Mucosa of rectum (tissue), 2 donors: ENCODE measurements at regions not wholly inside any gene's neighbourhood (a gene's known extent, or its start where the extent isn't known, plus 50 kb on each side); places are given as distances from the start of the nearest gene placed in this dataset.

Experiments used
- H3K27ac ChIP-seq, 2 donors: one replicate each; pipeline ENCODE4 v1.7.0; 2013; ENCODE audit warnings: inconsistent platforms in 2 of 2, low read depth in 2 of 2, low read length in 2 of 2
- H3K27me3 ChIP-seq, 2 donors: one replicate each; pipeline ENCODE4 v1.7.0; 2013; ENCODE audit warnings: low read length in 2 of 2; ENCODE audit not compliant: control insufficient read depth in 2 of 2, insufficient read depth in 2 of 2
- H3K36me3 ChIP-seq, 2 donors: one replicate each; pipeline ENCODE4 v1.7.0; 2013; ENCODE audit warnings: low read length in 2 of 2; ENCODE audit not compliant: control insufficient read depth in 2 of 2, insufficient read depth in 2 of 2
- H3K4me1 ChIP-seq, 2 donors: one replicate each; pipeline ENCODE4 v1.7.0; 2013; ENCODE audit warnings: low read length in 2 of 2, mild to moderate bottlenecking in 1 of 2; ENCODE audit not compliant: control insufficient read depth in 2 of 2, insufficient read depth in 2 of 2
- H3K4me3 ChIP-seq, 2 donors: one replicate each; pipeline ENCODE4 v1.7.0; 2013; ENCODE audit warnings: low read length in 2 of 2
- H3K9ac ChIP-seq, 2 donors: one replicate each; pipeline ENCODE4 v1.7.0; 2013; ENCODE audit warnings: low read length in 2 of 2, low read depth in 1 of 2, mild to moderate bottlenecking in 1 of 2
- H3K9me3 ChIP-seq, 2 donors: one replicate each; pipeline ENCODE4 v1.7.0; 2013; ENCODE audit warnings: low read length in 2 of 2; ENCODE audit not compliant: control insufficient read depth in 2 of 2
- donor health status: healthy.
- donor health status: Normal muscosa, but diverticular disease.

DNA sequence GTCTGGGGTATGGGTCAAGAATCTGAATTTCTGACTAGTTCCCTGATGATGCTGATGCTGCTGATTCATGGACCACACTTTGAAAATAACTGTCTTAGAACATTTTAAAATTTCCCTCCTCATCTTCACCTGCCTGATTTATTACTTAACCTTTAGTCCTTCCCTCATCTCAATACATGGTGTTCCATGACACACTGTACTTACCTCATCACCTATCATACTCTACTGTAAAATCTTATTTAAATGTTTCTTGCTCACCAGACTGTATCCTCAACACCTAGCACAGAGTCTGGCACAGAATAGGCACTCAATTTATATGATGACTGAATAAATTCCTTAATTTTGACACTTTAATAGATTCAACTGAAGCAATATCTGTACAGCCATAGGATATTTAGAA lies 95.7 kb downstream of the FAM161A start:
- no peaks in the 10 kb centered on the region for H3K9me3 ChIP-seq

DNA sequence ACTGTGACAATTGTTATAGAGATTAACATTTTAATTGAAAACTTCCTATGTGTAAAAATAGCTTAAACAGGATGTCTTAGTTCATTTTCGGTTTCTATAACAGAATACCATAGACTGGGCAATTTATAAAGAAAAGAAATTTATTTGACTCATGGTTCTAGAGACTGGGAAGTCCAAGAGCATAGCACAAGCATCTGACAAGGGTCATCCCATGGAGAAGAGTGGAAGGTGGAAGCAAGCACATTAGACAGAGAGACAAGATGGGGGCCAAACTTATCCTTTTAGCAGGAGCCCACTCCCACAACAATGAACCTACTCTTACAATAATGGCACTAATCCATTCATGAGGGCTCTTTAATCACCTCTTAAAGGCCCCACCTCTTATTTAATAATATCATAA lies 100.3 kb downstream of the FAM161A start:
- no peak overlapping the region for H3K9ac ChIP-seq
- H3K27ac ChIP-seq = no peak overlapping the region
- no peaks in the 10 kb centered on the region for H3K36me3 ChIP-seq

More for the DNA sequence above, 95.7 kb downstream of the FAM161A start:
- H3K36me3 ChIP-seq = no peaks in the 10 kb centered on the region
- H3K4me3 ChIP-seq = no peak overlapping the region
- peaks cover 0 to 3% of the 10 kb centered on the region in 2 donors for H3K4me1 ChIP-seq
- H3K27me3 ChIP-seq = no peaks in the 10 kb centered on the region
- no peak overlapping the region for H3K27ac ChIP-seq
- no peak overlapping the region for H3K9ac ChIP-seq

DNA sequence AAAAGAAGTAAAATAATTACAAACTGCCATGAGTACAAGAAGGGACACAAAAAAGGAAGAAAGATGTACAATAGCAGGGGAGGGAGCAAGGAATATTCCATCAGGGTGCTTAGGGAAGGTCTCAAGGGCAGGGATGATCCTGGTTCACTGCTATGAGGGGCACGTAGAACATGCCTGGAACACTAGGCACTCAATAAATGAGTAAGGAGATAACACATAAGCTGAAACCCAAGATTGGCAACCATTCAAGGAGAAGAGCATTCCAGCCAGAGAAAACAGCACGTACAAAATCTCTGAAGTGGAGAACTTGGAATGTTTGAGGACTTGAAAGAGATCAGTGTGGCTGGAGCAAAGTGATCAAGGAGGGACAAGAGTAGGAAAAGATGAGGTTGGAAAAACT lies 103.2 kb downstream of the FAM161A start:
- H3K9me3 ChIP-seq = no peaks in the 10 kb centered on the region
- H3K36me3 ChIP-seq = no peaks in the 10 kb centered on the region
- H3K4me1 ChIP-seq = no peaks in the 10 kb centered on the region
- H3K4me3 ChIP-seq = no peak overlapping the region
- H3K9ac ChIP-seq = no peak overlapping the region
- H3K27me3 ChIP-seq = no peaks in the 10 kb centered on the region
- H3K27ac ChIP-seq = no peak overlapping the region

More for the DNA sequence above, 100.3 kb downstream of the FAM161A start:
- H3K4me1 ChIP-seq = no peaks in the 10 kb centered on the region
- no peaks in the 10 kb centered on the region for H3K9me3 ChIP-seq
- H3K27me3 ChIP-seq = no peaks in the 10 kb centered on the region
- no peak overlapping the region for H3K4me3 ChIP-seq

DNA sequence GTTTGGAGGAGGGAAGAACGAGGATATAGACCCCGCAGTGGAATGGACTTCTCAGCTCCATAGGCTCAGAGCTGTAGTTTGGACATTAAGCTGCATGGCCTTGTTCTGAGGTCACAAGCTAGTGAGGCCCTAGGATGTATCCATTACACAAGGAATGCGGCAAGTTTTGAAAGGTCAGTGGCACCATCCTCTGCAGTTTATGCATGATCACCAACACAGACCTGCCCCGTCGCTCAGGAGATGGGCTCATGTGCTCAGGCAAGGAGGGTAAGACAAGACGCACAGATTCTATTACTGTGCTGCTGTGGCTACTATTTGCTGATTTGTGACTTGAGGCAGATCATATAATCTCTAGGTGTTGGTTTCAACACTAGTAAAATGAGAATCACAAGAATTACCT lies 110.9 kb downstream of the FAM161A start:
- H3K36me3 ChIP-seq = no peaks in the 10 kb centered on the region
- H3K27me3 ChIP-seq = no peaks in the 10 kb centered on the region
- H3K9ac ChIP-seq = no peak overlapping the region
- no peaks in the 10 kb centered on the region for H3K9me3 ChIP-seq
- no peak overlapping the region for H3K27ac ChIP-seq
- H3K4me3 ChIP-seq = no peak overlapping the region
- no peaks in the 10 kb centered on the region for H3K4me1 ChIP-seq

DNA sequence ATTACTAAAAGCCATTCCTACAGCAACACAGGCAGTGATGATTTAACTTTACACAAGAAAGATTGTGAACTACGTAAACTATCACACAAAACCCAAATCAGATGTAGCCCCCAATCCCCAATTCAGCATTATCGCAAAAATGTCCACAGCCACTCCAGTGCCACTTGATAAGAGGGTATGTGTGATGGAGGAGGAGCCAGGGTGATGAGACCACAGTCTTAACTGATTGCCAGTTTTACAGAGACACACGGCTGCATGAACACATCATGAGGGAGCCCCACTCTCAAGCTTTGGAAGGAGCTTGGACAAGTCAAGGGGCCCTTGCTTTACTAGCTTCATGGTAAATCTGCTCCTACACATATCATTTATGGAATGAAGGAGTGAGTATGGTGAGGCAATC lies 116.0 kb downstream of the FAM161A start:
- Histone ChIP-seq H3K36me3 (no peaks in the 10 kb centered on the region), H3K4me1 (no peaks in the 10 kb centered on the region), H3K9ac (no peak overlapping the region)

DNA sequence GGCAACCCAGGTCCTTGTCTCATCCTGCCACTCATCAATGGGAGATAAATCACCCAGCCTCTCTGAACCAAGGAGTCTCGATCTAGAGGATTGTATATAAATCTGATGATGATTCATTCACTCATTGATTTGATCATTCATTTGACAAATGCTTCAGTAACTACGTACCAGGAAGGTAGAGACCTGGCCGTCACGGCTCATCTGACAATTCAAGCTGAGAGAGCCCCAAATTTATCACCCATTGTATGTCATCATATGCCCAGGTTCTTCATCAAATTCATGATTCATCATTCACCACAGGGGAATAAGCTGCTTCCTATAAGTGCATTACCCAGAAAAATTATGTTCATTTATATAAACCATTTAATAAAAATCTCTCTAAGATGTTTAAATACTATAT lies 116.9 kb downstream of the FAM161A start:
- H3K4me1 ChIP-seq = no peaks in the 10 kb centered on the region
- H3K27ac ChIP-seq = no peak overlapping the region
- no peak overlapping the region for H3K4me3 ChIP-seq
- H3K9ac ChIP-seq = no peak overlapping the region
- no peaks in the 10 kb centered on the region for H3K36me3 ChIP-seq
- H3K27me3 ChIP-seq = no peaks in the 10 kb centered on the region
- H3K9me3 ChIP-seq = no peaks in the 10 kb centered on the region

More for the DNA sequence above, 116.0 kb downstream of the FAM161A start:
- no peak overlapping the region for H3K27ac ChIP-seq
- H3K4me3 ChIP-seq = no peak overlapping the region
- H3K9me3 ChIP-seq = no peaks in the 10 kb centered on the region
- H3K27me3 ChIP-seq = no peaks in the 10 kb centered on the region

DNA sequence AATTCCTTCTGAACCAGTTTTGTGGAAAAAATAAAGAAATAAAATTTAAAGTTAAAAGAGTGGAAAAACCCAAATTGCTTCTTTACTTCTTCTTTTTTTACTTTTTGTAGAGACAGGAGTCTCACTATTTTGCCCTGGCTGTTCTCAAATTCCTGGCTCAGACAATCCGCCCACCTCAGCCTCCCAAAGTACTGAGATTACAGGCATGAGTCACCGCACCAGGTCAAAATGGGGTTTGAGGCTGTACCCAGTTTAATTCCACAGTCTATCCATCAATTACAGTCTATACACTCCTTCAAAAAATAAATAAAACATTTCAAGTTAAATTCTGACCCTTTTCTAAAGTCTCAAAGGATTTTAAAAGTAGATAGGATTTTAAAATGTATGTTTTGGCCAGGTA lies 120.3 kb downstream of the FAM161A start:
- no peaks in the 10 kb centered on the region for H3K4me1 ChIP-seq
- no peak overlapping the region for H3K4me3 ChIP-seq
- H3K36me3 ChIP-seq = no peaks in the 10 kb centered on the region
- H3K27me3 ChIP-seq = no peaks in the 10 kb centered on the region
- H3K9ac ChIP-seq = no peak overlapping the region
- H3K9me3 ChIP-seq = no peaks in the 10 kb centered on the region
- H3K27ac ChIP-seq = no peak overlapping the region

DNA sequence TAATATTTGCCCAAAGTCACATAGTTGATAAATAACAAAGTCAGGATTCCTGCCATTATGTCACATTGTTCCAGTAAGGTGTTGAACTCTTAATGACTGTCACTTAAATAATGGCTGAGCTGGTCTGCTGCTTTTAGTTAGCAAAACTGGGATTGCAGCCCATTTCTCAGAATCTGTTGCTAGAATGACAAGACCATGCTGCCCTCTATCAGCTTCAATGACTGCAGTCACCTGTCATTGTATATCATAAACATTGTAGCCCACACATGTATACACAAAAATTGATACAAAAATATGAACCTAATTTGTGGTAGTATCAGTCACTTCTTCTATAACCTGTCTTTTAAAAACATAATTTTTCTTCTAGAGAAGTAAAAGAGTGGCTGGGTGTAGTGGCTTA lies 121.1 kb downstream of the FAM161A start:
- H3K27me3 ChIP-seq = no peaks in the 10 kb centered on the region
- H3K4me3 ChIP-seq = no peak overlapping the region
- H3K36me3 ChIP-seq = no peaks in the 10 kb centered on the region
- H3K9ac ChIP-seq = no peak overlapping the region
- H3K27ac ChIP-seq = no peak overlapping the region
- no peaks in the 10 kb centered on the region for H3K4me1 ChIP-seq
- H3K9me3 ChIP-seq = no peaks in the 10 kb centered on the region

DNA sequence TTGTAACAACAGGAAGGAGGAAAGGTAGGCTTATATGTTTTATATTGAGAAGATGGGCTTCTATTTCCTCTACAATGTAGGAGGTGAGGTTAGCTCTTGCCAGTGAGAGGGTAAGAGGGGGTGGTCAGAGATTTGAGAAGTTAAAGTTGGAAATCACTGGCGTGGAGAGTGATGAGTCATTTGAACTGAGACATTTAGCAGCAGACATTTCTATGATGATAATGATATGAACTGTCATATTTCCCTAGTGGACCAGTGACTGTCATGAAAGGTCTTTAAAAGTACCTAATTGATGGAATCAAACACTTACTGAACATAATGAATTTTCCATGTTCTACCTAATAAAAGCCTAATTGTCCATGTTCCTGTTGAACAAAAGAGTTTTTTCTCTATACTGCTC lies 126.1 kb downstream of the FAM161A start:
- Histone ChIP-seq H3K4me3 (no peak overlapping the region), H3K9me3 (peaks cover 0 to 2% of the 10 kb centered on the region in 2 donors), H3K27me3 (no peaks in the 10 kb centered on the region), H3K27ac (no peak overlapping the region), H3K4me1 (no peaks in the 10 kb centered on the region), H3K36me3 (no peaks in the 10 kb centered on the region), H3K9ac (no peak overlapping the region)

DNA sequence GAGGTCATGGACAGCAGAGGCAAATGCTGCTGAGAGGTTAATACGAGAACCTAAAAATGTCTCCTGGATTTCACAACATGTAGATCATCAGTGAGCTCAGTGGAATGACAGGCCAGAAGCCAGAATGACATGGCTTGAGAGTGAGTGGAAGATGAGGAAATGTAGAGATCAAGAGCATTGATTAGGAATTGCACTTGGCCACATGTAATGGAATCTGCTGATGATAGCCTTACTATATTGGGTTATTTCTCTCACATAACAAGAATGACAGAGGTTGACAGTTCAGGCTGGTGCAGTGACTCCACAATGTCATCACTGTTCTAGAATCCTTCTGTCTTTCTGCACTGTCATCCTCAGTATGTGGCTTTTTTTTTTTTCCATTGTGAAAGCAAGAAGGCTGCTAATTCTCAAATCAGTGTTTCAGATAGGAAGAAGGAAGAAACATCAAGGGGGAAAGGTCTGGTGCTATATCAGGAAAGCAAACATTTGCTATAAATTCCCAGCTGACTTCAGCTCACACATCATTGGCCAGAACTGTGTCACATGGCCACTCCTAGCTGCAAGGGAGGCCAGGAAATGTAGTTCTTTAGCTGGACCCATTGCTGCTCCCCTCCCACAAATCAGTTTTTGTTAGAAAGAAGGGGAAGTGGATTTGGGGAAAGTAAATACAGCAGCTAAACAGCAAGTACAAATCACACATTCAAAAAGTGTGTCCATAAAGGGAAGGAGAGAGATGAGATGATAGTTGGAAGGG lies 127.2 kb downstream of the FAM161A start:
- H3K36me3 ChIP-seq = no peaks in the 10 kb centered on the region
- no peak overlapping the region for H3K27ac ChIP-seq
- H3K4me1 ChIP-seq = no peaks in the 10 kb centered on the region
- H3K4me3 ChIP-seq = no peak overlapping the region
- no peaks in the 10 kb centered on the region for H3K27me3 ChIP-seq
- H3K9me3 ChIP-seq = peaks cover 0 to 2% of the 10 kb centered on the region in 2 donors
- H3K9ac ChIP-seq = no peak overlapping the region
